ENCODE measurements at regions not wholly inside any gene's neighbourhood (a gene's known extent, or its start where the extent isn't known, plus 50 kb on each side); places are given as distances from the start of the nearest gene placed in this dataset.
"Not testable (repeated sequence)": the region's sequence is repeated elsewhere in the genome, so short reads cannot be mapped to it uniquely, and the experiment has no call there.

DNA sequence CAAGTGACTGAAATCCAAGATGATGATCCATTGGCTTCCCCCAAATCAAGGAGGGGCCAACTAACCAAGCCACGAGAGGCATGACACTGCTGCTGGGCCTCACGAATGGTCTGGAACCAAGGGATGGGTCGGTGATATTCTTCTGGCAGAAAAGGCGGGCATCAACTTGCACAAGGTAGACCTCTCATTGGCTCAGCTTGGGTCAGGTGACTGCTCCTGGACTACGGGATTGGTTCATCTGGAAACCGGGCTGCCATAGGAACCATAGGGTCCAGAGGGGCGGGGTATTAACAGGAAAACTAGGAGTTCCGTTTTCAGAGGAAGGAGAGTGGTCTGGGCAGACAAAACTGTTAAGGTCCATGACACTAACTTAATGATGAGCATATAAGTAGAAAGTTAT is 100.9 kb downstream of the TFAP2C start:
- DNase-seq: no peak

DNA sequence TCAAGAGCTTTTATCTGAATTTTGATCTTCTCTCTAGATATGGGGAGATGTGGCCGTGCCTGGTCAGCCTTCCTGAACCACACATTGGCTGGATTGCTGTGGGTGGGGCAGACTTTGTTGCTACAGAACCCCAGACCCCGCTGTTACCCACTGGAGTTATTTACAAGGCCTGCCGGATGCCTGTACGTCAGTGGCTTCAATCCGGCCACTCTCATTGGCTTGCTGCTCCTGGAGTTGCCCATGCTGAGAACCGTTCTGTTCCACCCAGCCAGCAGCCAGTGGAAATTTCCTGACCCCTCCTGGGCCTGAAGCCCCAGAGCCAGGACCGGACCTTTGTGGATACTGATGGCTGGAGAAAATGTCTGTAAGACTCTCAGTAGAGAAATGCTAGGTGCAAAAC is 101.9 kb downstream of the TFAP2C start:
- no peak for DNase-seq

DNA sequence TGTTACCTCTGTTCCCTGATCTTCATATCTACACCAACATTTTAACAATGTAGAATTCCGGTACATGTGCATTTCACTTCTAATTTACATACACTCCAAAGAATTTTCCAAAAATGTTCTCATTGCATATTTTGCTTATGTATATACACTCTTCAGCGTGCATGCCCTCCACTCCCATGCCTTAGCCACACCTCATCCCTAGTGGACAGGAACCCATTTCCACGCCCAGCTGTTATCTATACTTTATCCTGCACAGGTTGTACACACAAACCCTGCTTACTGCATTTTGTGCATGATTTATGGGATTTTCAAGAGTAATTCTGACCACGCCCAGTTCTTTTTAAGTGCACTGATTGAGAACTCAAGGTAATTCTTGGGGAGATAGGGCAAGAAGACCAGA is 102.4 kb downstream of the TFAP2C start:
- no peak for DNase-seq

DNA sequence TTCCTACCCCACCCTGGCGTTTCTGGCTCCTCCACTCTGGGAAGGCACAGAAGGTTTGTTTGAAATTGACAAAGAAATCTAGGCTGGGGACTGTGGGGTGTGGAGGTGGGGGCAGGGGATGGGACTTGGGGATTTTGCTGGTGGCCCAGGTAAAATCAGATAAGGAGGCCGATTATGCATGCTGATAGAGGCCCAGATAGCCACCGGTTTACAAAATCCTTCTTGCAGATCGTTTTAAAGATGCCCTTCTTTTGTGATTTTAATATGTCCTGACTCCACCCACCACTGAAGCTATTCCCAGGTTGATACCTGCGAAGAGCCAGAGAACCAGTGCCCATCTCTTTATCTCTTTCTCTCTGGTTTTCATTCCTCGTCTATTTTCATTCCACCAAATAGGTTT is 104.9 kb downstream of the TFAP2C start:
- no peak for DNase-seq

DNA sequence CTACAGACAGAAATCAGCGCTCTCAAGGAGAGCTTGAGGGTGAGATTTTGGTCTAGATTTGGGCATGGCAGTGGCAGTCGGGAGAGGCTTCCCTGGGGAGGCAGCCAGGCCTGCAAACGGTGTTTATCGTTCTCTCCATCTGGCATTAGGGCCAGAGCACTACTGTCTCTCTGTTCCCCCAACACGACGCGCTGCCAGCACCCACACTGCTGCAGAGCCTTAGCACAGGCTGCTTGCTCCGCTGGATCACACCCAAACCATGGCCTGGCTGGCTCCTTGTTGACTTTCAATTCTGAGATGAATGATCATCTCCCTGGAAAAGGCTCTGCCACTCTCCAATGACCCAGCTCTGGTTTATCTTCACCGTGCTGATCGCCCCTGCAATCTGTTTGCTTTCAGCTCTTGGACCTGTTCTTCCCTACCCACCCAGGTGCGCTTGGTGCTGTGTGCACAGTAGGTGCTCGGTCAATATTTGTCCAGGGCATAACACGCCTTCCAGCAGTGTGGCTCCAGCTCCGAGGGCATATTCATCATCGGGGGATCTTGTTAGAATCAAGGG is 106.1 kb downstream of the TFAP2C start:
- DNase-seq: no peak

DNA sequence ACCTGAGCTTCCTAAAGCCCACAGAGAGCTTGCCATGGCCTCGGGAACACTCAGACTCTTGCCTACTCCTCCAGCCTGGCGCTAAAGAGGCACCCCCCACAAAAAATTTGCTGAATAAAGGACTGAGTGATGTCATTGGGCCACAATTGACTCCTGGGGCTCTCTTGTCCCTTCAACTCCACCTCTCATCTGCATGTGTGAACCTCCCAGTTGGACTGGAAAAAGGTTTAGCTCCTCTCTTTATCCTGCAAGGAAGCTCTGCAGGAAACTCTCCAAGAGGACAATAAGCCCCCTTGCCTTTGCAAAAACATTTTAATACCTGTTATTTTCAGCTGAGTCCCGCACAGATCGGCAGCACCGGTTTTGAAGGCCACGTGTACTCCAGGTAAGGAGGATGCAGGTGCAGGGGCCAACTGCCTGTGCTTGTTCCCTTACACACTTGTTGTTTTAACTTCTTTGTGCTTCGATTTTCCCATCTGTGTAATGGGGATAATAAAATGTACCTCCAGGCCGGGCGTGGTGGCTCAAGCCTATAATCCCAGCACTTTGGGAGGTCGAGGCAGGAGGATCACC is 107.3 kb downstream of the TFAP2C start:
- DNase-seq: no peak

DNA sequence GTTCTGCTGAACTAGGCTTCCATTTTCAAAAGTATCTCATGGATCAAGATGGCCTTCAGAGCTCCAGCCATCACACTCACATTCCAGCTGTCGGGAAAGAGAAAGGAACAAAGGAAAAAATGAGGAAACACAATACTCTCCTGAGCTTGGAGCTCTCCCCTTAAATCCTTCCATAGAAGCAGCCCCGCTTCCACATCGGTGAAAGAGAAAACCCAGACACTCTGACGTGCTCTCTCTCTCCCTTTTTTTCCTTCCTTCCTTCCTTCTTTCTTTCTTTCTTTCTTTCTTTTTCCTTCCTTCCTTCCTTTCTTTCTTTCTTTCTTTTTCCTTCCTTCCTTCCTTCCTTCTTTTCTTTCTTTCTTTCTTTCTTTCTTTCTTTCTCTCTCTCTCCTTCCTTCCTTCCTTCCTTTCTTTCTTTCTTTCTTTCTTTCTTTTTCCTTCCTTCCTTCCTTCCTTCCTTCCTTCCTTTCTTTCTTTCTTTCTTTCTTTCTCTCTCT is 115.3 kb downstream of the TFAP2C start:
- DNase-seq: not testable (repeated sequence)

DNA sequence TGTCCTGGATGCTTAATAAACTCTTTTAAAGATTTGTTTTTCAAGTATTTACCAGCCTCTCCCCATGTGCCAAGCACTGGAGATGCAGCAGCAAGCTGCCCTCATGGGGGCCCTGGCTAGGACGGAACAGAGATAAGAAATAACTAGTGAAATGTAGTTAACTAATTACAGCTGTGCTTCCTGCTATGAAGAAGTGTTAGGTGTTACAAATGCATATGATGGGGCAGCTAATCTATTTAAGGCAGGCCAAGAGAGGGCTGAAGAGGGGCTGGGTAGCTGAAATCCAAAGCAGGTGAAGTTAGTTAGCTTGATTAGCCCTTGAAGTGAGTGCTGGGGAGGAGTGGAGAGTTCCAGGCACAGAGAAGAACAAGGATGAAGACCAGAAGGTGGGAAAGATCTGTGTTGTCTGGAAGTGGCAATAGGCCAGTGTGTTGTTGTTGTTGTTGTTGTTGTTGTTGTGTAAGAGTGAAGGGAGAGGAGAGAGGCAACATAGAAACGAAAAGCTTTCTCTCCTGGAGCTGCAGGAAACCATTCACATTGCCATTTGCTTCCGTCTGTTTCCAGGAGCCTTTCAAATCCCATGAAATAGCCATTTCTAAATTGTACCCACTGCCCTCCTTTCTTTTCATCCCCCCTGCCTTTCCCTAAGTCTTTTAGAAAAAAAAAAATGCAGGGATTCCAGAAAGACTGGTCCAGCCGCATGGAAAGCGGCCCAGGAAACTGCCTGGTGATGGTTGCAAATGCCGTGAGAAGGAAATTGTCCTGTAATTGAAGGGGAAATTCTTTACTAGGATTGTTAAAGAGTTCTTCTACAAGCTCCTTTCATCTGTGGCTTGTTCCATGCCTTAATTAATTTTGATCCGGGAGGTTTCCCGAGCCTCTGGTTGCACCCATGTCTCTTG is 119.6 kb downstream of the TFAP2C start:
- no peak for DNase-seq

DNA sequence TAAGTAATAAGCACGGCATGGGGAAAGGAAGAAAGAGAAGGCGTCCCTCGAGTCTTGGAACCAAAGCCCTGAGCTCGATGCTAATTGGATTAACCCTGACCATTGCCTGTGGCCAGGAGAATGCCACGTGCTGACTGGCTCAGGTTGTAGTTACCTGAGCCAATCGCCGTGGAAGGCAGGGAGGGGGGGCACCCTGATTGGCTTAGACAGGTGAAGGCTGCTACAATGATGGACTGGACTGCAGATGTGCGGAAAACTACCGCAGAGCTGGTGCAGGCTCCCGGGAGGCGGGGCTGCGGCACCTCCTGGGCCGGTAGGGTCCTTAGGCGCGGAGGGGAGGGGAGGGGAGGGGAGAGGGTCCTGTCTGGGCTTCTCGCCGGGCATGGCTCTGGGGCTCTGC is 121.3 kb downstream of the TFAP2C start:
- no peak for DNase-seq

DNA sequence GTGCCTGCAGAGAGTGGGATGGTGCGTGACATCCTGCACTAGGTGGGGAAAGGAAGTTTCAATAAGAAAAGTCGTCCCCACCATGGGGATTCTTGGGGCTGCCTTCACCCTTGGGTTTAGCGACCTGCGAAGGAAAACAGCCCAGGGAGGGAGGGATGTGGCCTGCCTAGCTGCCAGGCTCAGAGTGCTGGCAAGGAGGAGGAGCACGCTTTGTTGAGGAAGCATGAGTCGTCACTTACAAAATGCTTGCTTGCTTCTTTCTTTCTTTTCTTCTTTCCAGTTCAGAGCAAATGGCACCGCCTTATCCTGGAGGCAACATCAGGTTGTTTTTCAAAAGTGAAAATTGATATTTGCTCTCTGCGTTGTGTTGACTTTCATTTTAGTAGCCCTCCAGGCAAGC is 123.2 kb downstream of the TFAP2C start:
- no peak for DNase-seq

DNA sequence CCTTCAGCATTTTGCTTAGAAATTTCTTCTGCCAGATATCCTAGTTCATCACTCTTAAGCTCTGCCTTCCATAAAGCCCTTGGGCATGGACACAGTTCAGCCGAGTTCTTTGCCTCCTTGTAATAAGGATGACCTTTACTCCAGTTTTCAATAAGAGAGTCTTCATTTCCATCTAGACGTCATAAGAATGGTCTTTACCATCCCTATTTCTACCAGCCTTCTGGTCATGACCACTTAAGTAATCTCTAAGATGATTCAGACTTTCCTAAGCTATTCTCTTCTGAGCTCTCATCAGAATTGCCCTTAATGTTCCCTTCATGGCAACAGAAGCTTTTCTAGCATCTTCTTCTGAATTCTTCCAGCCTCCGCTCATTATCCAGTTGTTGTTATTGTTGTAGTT is 126.1 kb downstream of the TFAP2C start:
- no peak for DNase-seq

DNA sequence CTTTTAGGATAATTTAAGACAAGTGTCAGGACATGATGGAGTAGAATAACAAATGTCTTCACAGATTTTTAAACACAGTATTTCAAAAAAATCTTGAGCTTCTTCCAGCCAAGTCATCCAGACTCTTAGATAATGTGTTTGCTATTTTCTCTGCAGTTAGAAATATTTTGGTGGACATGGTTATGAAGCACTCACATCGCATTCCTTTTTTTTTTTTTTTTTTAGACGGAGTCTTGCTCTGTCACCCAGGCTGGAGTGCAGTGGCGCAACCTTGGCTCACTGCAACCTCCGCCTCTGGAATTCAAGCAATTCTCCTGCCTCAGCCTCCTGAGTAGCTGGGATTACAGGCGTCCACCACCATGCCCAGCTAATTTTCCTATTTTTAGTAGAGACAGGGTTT is 127.6 kb downstream of the TFAP2C start:
- not testable (repeated sequence) for DNase-seq

DNA sequence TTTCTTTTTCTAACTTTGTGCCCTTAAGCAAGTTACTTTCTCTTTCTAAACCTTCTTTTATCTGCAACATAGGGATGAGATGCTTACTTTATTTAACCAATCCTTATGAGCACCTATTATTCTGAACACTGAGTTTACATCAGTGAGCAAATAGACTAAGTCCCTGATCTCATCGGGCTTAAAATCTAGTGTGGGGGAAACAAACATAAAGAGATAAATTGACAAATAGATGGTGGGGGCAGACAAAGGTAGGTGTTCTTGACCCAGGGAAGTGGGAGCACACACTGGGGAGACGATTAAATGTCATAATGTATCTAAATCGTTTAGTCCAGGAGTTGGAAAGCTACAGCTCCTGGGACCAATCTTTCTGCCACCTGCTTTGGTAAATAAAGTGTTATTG is 129.6 kb downstream of the TFAP2C start:
- DNase-seq: no peak

DNA sequence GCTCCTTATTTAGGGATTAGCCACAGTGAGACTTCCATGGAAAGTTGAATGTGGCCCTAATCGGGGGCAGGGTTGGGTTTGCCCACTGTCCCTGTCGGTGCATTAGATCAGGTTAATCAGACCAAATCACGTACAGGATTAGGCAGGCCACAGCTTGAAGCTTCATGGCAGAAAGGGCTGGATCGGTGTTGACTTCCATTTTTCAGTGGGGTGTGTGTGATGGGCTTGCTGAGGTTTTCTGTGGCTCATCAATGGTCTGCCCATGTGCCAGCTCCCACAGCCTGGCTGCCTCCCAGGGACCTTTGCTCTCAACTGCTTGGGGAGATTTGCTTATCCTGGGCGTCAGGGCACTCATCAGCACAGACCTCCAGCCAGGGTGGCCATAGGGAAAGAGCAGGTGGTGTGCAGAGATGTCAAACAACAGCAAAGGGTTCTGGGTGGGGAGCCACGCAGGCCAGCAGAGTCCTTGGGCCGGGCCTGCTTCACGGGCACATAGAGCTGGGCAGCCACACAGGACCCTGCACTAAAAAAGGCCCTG is 130.7 kb downstream of the TFAP2C start:
- no peak for DNase-seq

DNA sequence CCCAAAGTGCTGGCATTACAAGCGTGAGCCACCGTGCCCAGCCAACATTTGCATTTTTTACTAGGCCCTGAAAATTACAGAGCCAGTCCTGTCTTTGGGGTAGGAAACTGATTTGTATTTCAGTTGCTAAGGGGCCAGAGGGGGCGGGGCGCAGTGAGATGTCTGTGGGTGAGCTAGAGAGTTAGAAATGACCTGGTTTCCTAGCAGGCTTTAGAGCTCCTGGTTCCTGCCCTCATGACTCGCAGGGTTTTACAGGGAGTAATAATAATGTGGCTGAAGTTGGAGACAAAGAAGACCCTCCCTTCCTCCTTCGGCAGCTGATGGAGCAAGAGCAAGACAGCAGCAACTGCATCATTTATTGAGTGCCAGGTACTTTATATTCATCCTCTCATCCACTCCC is 131.5 kb downstream of the TFAP2C start:
- no peak for DNase-seq

DNA sequence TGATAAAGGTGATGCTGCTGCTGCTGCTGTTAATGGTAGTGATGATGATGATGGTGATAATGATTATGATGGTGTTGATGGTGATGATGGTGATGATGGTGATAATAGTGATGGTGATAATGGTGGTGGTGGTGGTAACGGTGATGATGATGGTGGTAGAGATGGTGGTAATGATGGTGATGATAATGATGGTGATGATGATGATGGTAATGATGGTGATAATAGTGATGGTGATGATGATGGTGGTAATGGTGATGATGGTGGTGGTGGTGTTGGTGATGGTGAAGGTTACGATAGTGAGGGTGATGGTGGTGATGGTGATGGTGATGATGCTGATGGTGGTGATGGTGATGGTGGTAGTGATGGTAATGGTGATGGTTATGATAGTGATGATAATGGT is 132.3 kb downstream of the TFAP2C start:
- no peak for DNase-seq

DNA sequence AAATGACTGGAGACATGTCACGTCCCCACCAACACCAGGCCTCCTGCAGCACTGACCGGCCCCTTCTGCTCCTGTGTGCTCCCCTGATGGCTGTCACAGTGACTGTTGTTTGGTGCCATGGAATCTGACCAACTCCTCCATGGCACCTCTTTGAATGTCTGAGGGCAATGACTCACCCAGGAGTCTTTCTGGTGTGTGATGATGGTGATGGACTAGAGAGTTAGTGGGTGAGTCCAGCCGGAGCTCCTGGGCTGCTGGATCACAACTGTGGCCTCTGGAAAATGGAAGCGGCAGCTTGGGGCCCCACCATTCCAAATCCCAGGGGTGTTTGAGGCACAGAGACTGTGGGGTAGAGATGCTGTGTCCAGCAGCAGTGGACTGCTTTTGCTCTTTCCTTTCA is 133.3 kb downstream of the TFAP2C start:
- DNase-seq: no peak

DNA sequence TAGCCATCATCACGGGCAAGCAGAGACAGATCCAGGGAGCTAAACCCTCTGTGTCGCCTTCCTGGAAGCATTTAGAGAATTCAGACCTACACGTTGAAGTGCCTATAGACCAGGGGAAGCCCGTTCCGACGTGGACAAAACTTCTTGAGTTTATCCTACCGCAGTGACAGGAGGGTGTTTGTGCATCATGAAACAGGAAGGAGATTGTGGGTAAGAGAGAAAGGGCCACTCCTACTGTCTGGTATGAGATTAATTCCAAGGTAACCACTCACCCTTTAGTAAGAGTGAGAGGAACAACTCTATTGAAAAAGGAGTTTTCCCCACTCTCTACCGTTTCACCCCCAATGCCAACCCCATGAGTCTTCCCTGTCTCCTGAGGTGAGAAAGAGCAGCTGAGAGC is 133.7 kb downstream of the TFAP2C start:
- DNase-seq: no peak

DNA sequence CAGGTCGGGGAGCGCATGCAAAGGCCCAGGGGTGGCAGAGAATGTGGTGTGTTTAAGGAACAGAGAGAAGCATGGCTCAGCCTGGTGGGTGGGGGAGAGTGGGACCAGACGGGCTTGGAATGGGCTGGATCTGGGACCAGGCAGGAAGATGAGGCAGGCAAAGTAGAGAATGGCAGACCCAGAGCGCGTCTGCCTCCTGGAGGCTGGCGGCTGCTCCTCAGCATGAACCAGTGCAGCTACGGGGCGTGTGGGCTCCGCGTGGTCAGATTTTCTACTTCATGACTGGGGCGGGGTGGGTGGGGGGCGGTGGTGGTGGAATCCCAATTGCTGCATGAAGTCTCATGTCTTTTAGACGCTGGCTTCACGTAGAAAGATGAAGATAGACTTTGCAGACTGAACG is 135.6 kb downstream of the TFAP2C start:
- DNase-seq: no peak

DNA sequence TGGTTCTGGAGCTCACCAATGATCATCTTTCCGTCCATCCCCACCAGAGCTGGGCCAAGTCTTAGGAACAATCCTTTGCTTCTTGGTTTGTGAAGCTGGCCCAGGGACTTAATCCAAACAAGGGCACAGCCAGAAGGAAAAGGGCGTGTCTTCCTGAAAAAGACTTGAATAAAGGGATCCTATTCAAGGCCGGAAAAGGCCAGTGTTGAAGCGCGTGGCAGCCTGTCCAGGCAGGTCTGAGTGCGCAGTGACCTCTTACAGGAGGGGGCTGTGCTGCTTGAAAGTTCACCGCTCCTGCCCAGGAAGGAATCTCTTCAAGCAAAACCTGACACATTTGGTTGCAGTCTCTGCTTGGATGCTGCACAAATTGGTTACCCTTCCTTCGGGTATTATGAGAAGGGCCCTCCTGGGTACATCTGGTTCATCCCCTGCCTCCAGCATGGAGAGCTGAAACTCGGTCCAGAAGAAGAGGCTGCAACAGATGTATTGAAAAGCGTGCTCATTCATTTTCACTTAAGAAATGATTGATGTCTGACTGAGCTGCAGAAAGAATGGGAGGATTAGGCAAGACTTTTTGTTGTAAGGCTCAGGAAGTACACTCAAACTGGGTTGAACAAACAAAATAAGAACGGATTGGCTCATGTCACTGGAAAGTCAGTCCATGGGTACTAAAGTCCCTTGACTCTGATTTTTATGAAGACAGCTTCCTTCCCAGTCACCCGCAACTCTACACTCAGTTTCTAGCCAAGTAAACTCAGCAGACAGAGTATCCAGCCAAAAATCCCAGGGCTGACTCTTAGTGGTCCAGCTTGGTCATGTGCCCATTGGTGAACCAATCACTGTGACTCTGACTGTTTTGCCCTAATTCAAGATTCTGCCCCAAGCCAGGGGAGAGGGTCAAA is 136.3 kb downstream of the TFAP2C start:
- no peak for DNase-seq

DNA sequence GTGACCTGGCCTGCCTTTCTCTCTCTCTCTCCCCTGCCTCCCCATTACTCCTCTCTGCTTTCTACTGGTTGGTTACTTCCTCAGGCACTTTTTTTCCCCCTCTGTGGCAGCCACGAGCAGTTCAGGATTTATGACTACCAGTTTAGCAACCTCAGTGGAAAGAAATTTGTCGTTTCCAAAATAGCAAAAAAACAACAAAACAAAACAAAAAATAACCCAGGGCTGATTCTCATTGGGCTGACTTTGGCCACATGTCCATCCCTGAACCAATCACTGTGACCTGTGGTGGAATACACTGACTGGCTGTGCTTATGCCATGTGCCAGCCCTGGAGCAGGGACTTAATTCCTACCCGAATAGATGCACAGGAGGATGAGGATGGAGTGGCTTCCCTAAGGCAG is 137.4 kb downstream of the TFAP2C start:
- DNase-seq: no peak

DNA sequence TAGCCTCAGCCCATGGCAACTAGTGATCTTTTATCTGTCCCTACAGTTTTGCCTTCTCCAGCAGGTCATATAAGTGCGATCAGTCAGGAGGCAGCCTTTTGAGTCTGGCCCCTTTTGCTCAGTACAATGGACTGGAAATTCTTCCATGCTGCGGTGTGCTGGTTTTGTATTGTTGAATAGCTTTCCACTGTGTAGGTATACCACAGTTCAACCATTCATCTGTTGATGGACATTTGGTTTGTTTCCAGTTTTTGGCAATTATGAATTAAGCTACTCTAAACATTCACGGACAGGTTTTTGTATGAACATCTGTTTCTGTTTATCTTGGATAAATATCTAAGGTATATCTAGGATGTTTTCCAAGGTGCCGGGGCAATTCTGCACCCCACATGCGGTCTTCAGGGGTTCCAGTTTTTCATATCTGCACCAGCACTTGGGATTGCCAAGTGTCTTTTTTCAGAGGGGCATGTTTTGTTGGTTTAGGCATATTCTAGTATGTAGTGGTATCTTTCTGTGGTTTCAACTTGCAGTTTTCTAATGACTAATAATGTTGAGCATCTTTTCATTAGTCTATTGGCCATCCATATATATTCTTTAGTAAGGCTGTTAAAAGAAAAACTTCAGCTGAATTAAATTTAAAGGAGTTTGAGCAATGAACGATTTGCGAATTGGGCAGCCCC is 141.0 kb downstream of the TFAP2C start:
- no peak for DNase-seq
